ENCODE measurements at regions not wholly inside any gene's neighbourhood (a gene's known extent, or its start where the extent isn't known, plus 50 kb on each side); places are given as distances from the start of the nearest gene placed in this dataset.

- DNase-seq (ENCODE audit: low read depth), result no peak
Observed at GRCh38 chr14:32004300-32004699, 72.8 kb upstream of the ARHGAP5 start.

GRCh38 chr14:32005628-32006027, 71.5 kb upstream of the ARHGAP5 start:
- DNase-seq (ENCODE audit: low read depth), result no peak

- DNase-seq (ENCODE audit: low read depth), result no peak
Observed at GRCh38 chr14:32006263-32007110, 70.6 kb upstream of the ARHGAP5 start.

GRCh38 chr14:32007755-32008362, 69.2 kb upstream of the ARHGAP5 start:
- DNase-seq (ENCODE audit: low read depth), result no peak

- no peak for DNase-seq (ENCODE audit: low read depth)
Observed at GRCh38 chr14:32008602-32009193, 68.4 kb upstream of the ARHGAP5 start.

- DNase-seq (ENCODE audit: low read depth), result no peak
Observed at GRCh38 chr14:32009221-32009975, 67.7 kb upstream of the ARHGAP5 start.

- no peak for DNase-seq (ENCODE audit: low read depth)
Observed at GRCh38 chr14:32009976-32010581, 67.0 kb upstream of the ARHGAP5 start.

- DNase-seq (ENCODE audit: low read depth), result no peak
Observed at GRCh38 chr14:32010604-32011125, 66.4 kb upstream of the ARHGAP5 start.

GRCh38 chr14:32011225-32011624, 65.9 kb upstream of the ARHGAP5 start:
- no peak for DNase-seq (ENCODE audit: low read depth)

- DNase-seq (ENCODE audit: low read depth), result no peak
Observed at GRCh38 chr14:32012062-32012461, 65.0 kb upstream of the ARHGAP5 start.

- DNase-seq (ENCODE audit: low read depth), result no peak
Observed at GRCh38 chr14:32012571-32012970, 64.5 kb upstream of the ARHGAP5 start.

- no peak for DNase-seq (ENCODE audit: low read depth)
Observed at GRCh38 chr14:32013083-32013482, 64.0 kb upstream of the ARHGAP5 start.

- no peak for DNase-seq (ENCODE audit: low read depth)
Observed at GRCh38 chr14:32014057-32014456, 63.0 kb upstream of the ARHGAP5 start.

- no peak for DNase-seq (ENCODE audit: low read depth)
Observed at GRCh38 chr14:32014498-32014897, 62.6 kb upstream of the ARHGAP5 start.

- no peak for DNase-seq (ENCODE audit: low read depth)
Observed at GRCh38 chr14:32015166-32015565, 61.9 kb upstream of the ARHGAP5 start.

GRCh38 chr14:32017587-32017986, 59.5 kb upstream of the ARHGAP5 start:
- no peak for DNase-seq (ENCODE audit: low read depth)

- no peak for DNase-seq (ENCODE audit: low read depth)
Observed at GRCh38 chr14:32018391-32019092, 58.6 kb upstream of the ARHGAP5 start.

- no peak for DNase-seq (ENCODE audit: low read depth)
Observed at GRCh38 chr14:32019276-32019675, 57.8 kb upstream of the ARHGAP5 start.

GRCh38 chr14:32020882-32021281, 56.2 kb upstream of the ARHGAP5 start:
- no peak for DNase-seq (ENCODE audit: low read depth)

GRCh38 chr14:32021341-32021740, 55.8 kb upstream of the ARHGAP5 start:
- no peak for DNase-seq (ENCODE audit: low read depth)

- no peak for DNase-seq (ENCODE audit: low read depth)
Observed at GRCh38 chr14:32022525-32022924, 54.6 kb upstream of the ARHGAP5 start.

All from activated T-cell treated with anti-CD3 and anti-CD28 coated beads for 48 hours (primary cell).